ENCODE measurements at regions not wholly inside any gene's neighbourhood (a gene's known extent, or its start where the extent isn't known, plus 50 kb on each side); places are given as distances from the start of the nearest gene placed in this dataset.

DNA sequence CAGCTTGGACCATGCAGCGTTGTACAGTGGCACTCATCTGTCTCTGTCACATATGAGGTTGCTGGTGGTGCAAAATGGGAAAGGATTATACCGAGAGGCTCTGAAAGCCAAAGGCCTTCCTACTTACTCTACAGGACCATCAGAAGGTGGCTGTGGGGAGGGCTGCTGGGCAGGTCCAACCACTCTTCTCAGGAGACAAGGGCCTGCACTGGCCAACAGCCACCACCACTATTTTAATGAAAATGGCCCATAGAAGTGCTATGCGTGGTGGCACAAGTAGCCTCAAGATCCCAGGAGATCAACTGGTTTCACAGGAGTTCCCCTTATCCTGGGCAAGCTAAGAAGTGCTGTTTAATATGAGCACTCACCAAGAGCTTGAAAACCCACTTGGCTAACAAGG is 52.3 kb downstream of the MRPL57 start:
- TF ChIP-seq, protein P1, sequence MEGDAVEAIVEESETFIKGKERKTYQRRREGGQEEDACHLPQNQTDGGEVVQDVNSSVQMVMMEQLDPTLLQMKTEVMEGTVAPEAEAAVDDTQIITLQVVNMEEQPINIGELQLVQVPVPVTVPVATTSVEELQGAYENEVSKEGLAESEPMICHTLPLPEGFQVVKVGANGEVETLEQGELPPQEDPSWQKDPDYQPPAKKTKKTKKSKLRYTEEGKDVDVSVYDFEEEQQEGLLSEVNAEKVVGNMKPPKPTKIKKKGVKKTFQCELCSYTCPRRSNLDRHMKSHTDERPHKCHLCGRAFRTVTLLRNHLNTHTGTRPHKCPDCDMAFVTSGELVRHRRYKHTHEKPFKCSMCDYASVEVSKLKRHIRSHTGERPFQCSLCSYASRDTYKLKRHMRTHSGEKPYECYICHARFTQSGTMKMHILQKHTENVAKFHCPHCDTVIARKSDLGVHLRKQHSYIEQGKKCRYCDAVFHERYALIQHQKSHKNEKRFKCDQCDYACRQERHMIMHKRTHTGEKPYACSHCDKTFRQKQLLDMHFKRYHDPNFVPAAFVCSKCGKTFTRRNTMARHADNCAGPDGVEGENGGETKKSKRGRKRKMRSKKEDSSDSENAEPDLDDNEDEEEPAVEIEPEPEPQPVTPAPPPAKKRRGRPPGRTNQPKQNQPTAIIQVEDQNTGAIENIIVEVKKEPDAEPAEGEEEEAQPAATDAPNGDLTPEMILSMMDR (IDR thresholded peaks at IDR 0.05; ENCODE audit: extremely low read depth, missing control alignments) = no peak
- no peak for DNase-seq (ENCODE audit: low spot score)

DNA sequence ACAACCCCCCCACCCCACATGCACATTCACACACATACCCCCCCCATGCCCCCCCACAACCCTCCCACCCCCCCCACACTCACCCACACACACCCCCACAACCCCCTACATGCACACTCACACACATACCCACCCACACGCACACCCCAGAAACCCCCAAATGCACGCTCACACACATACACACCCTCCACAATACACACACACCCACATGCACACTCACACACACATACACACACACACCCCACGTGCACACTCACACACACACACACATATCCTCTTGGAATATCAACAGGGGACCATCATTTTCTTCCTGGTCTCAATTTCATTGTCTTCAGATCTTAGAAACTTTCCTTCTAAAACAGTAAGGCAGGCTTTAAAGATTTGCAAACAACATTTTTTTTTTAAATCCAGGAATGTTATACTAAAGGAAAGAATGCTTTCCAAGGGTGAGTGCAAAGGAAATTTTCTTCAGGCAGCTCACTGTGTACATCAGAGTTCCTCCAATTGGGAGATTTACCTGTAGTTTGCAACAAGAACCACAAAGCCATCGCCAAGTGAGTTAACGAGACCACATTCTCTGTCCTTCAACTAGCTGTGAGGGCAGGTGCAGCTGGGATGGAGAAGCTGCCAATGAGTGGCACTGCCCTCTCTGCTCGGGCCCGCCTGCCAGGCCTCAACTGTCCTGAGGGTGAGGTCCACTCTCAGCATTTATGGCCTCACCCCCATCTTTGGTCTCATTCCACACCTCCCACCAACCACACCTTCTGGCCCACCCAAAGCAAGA is 53.0 kb downstream of the MRPL57 start:
- TF ChIP-seq, protein P1 (IDR thresholded peaks at IDR 0.05; ENCODE audit: extremely low read depth, missing control alignments) = no peak
- no peak for DNase-seq (ENCODE audit: low spot score)

DNA sequence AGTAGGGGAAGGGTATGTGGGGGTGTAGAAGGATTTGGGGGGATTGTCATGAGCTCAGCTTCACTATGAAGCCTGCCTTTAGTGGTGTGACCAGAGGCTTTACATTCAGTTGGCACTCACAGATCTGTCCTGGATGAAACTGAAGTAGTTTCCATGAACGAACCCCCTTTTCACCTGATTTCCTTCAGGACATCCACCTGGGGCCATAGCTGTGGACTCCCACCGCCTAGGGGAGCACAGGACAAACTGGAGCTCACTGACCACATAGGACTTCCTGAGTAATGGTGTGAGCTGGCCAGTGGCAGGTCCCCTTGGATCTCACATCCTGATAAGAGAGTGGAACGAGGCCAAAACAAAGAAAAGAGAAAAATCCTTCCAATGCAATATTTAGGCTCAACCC is 54.1 kb downstream of the MRPL57 start:
- DNase-seq (ENCODE audit: low spot score) = no peak
- TF ChIP-seq, protein P1 (IDR thresholded peaks at IDR 0.05; ENCODE audit: extremely low read depth, missing control alignments) = no peak

DNA sequence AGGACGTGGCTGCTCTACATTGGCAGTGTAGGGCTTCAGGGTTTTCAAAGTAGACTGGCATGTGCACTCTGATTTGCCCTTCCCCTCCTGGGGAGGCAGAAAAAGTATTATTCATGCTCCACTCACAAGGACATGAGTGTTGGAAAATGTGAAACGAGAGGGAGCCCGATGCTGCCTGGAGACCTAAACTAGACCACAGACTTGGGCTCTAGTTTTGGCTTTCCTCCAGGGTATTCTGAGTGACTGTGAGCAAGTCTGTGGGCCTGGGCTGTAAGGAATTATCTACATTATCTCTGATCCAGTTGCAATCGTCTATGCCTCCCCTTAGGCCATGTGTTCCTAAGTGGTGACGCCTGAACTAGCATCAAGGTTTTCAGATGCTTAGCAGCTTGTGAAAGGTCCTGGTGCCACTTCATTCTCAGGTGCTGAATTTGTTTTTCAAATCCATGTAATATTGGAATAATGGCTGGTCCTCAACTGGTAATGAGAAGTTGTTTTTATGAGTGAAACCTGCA is 55.0 kb downstream of the MRPL57 start:
- TF ChIP-seq, protein P1 (IDR thresholded peaks at IDR 0.05; ENCODE audit: extremely low read depth, missing control alignments) = no peak
- DNase-seq (ENCODE audit: low spot score) = no peak

DNA sequence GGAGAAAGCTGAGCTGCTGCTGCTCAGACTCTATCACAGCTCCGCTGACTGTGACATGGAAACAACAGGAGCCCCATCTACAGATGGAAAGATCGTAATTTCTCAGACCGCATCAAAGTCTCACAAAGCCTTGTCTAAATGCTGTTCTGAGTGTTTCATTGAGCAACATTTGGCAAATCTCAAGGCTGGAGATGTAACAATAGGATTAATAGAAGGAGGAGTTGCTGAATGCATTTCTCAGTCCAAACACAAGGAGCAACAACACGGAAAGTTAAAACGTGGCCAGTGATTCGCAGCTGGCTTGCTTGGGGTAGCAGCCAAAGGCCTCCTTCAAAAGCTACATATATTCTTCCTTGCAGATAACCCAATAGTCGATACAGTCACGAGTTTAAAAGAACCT is 55.7 kb downstream of the MRPL57 start:
- DNase-seq (ENCODE audit: low spot score) = no peak
- TF ChIP-seq, protein P1 (IDR thresholded peaks at IDR 0.05; ENCODE audit: extremely low read depth, missing control alignments) = no peak

DNA sequence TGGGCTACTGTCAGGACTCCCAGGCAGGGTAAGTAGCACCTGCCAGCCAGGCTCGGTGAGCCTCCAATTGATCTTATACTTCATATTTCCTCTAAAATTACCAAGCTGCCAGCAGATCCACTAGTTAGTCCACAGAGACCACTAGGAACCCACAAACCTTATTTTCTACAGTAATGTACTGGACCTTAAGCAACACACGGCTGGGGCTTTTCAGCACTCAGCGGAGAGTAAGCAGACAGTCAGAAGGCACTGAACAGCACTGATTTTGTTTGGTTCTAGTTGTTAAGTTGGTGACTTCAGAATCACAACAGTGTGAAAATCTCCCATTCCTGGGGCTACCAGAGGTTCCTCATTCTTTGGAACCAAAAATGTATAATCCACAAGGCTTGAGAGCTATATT is 56.1 kb downstream of the MRPL57 start:
- DNase-seq (ENCODE audit: low spot score) = no peak
- TF ChIP-seq, protein P1 (IDR thresholded peaks at IDR 0.05; ENCODE audit: extremely low read depth, missing control alignments) = no peak

DNA sequence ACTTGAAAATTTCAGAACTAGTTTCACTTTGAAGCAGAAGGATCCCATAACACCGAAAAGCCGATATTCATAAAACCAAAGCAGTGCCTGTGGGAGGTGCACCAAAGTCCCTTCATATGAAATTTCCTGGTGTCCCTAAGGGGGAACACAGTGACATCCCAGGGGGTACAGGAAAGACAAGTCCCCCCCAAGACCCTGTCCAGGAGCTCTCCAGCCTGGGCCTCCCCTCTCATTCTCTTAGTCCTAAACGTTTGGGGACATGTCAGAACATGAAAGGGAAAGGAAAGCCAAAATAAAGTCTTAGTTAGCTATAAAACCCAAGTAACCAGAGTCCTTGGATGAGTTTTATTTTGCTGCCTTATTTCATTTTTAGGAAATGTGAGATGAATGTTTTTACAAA is 56.6 kb downstream of the MRPL57 start:
- DNase-seq (ENCODE audit: low spot score) = peak; percentile 30
- TF ChIP-seq, protein P1 (IDR thresholded peaks at IDR 0.05; ENCODE audit: extremely low read depth, missing control alignments) = no peak
